CD4-positive, alpha-beta T cell treated with Interleukin-2 at 100 ng/mL for 4 hours (primary cell): ENCODE measurements at regions not wholly inside any gene's neighbourhood (a gene's known extent, or its start where the extent isn't known, plus 50 kb on each side); places are given as distances from the start of the nearest gene placed in this dataset.

Experiments used
- DNase-seq: peaks from one replicate; pipeline ENCODE4 v3.0.0-alpha.2; 2020; ENCODE audit warnings: low spot score

DNA sequence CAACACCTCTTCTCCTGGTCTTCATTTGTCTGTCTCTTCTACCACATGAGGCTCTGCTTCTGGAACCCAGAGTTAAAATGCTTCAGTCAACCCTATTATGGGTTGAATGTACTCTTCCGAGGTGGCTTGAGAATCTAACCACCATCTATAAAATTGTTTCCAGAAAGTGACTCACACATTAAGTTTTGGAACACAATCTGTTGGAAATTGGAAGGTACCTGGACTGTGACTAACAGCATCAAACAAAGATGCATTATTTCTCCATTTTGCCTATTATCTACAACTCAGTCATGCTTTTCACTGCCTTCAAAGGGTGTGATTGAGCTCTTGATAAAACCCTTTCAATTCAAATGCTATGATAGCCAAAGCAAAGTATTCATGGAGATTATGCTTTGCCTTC lies 499.0 kb upstream of the SEMA6D start:
- no peak for DNase-seq

DNA sequence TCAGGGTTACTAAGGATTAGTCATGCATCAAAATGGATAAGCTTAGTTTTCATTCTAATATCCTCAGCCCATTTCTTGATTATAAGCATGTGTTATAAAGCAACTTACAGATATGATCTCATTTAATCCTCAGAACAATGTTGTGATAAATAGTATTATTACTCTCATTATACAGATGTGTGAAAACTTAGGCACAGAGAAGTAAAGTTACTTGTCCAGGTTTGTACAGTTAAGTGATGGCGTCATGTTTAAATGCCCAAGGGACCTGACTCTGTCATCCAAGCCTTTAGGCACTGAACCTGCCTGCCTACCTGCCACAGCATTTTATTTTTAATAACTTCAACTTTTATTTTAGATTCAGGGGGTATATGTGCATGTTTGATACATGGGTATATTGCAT lies 472.9 kb upstream of the SEMA6D start:
- DNase-seq, result no peak

DNA sequence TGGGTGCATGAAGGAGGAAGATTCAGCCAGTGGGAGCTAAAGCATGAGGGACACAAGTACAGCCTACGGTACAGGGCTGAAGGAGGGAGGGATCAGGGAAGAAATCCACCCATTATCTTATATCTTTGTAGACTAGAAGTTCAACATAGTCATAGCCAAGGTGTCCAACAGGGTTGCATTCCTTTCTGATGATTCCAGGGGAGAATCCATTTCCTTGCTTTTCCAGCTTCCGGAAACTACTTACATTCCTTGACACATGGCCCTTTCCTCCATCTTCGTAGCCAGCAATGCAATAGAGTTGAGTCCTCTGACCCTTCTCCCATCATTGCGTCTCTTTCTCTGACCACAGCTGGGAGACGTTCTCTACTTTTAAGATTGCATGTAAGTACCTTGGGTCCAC lies 471.0 kb upstream of the SEMA6D start:
- DNase-seq, result no peak

DNA sequence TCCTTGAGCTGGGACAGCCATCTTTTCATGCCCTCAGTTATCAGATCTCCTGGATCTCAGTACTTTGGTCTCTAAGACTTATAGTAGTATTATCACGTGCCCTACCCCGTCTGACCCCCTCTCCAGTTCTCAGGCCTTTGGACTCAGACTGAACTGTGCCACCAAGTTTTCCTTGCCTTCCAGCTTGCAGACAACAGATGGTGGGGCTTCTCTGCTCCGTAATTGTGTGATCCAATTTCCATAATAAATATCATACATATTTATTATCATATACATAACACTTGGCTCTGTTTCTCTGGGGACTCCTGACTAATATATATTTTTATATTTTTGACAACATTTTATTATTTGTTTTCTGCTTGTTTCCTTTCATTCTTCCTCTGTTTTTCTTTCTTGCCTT lies 458.8 kb upstream of the SEMA6D start:
- DNase-seq, result no peak

DNA sequence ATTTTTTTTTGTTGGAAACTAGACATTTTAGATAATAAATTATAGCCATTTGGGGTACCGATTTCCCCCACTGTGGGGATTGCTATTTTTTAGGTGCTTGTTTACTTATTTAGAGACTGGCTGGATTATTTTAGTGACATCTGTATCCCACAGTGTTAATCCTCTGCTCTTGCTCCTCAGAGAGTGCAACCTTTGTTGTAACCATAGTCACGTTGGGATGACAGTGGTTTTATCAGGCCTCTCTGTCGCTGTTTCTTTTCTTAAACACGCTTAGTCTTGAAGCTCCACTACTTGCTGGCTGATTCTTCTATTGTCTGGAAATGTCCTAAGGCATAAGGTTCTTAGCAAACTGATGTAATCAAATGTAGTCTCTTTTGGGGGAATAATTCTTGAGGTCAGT lies 451.6 kb upstream of the SEMA6D start:
- no peak for DNase-seq

DNA sequence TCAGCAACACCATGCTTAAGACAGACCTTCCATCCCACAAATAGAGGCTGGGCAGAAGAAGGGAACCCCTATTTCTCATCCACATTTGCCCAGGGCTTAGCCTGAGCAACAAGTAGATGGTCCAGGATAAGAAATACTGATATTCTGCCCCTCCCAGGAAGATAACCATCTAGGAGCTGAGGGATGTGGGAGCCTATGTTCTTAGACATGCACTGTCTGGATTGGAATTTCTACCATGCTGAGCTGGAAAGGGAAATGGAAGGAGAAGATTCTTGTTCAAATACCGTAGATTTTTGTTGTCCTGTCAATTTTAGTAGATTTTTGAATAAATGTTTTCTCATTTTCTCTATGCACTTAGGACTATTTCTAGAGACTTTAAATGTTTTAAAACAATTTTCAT lies 450.7 kb upstream of the SEMA6D start:
- DNase-seq, result no peak

DNA sequence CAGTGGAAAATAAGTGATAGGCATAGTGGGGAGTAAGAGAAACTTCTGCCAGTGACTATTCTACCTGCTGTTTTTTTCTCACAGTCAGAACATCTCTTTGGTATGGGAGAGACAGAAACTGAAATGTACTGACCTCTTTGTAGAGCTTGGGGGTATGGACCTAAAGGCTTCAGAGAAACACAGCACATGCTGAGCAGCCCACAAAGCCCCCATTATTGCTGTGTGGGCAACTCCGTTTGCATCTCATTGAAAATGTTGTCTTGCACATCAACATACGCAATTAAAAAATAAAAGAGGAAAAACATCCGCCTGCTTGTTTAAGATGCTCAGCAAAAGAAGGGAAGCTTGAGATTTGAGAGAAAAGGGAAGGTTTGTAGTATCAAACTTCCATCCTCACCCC lies 443.4 kb upstream of the SEMA6D start:
- no peak for DNase-seq

DNA sequence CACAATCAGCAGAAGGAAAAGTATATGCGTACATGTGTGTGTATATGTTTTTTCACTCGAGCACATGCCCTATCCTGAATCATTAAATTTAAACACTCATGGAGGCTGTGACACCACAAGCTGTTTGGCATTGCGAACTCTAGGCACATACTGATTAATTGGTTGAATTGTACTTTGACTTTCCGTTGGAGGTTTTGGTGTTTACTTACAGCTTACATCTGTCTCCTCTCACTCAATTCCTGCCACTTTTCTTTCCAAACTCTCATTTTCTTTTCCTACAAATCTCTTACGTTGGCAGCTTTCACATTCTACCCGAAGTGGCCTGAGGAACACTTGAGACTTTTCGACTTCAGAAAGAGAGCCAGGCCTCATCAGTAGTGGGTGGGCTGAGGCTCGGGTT lies 434.1 kb upstream of the SEMA6D start:
- no peak for DNase-seq

DNA sequence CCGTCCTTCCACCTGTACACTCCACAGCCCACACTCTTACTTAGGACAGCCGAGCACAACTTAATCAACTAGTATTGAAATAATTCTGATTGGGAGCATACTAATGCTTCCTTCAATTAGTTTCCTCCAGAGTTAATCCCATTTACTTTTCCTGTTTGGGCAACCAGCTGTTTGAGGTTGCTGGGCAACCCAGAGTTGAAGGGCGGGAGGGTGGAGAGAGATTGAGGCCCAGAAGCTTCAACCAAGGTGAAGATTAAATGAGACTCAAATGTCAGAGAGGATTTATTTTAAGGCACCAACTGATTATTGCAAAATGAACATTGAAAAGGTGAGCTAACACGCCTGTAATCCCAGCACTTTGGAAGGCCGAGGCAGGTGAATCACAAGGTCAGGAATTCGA lies 428.5 kb upstream of the SEMA6D start:
- no peak for DNase-seq

DNA sequence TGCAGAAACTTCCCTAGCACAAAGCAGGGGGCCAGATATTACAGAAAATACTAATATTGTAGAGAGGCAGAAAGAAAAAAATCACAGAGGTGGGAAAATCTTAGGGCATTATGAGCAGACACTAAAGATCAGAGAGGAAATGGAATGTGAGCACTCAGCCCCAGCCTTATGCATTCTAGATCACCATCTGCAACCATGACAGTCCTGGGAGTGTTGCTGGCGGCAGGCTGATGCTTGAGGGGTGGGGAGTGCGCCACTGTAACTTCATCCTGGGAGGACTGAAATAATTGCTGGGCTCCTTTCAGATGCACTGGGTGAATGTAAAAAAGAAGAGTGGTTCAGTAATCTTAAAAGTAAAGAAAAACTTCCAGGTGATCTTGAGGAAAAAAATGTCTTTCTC lies 427.6 kb upstream of the SEMA6D start:
- DNase-seq, result no peak

DNA sequence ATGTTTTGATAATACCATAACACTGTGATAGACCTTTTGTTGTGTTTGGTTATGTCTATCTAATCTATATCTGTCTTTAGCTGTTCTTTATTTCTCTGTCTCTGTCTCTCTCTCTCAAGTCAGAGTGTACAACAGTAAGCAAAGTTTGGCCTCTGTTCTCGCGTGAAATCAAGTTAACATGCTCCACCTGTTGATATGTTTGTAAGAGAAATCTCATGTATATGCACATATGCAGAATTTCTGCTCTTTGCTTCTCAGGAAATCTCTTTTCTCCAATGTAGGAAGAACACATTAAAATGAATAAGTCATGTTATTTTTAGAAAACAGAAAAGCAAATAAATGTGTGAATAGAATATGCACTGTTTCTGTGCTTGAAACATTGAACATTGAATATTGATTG lies 425.5 kb upstream of the SEMA6D start:
- no peak for DNase-seq

DNA sequence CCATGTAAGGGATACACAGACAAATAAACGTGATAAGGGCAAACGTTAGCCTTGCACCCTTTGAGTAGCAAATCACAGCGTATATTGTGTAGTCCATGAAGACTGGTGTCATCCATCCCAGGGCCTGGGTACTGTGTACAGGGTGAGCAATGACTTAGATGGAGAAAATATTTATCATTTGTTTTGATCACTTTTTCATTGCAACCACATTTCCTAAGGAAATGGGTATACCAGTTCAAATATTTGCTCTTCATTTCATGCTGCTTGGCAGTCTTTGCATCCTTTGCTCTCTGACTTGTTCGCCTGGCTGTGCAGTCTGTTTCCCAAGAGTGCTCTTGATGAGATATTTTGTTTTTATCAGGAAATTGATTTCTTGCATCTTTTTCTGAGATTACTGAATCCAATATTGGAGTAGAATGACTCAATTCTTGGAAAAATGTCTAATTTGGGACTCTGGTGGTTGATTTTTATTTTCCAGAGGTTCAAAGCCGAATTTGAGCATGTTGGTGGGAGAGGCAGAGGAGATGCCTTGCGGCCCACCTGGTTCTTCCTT lies 424.6 kb upstream of the SEMA6D start:
- no peak for DNase-seq

DNA sequence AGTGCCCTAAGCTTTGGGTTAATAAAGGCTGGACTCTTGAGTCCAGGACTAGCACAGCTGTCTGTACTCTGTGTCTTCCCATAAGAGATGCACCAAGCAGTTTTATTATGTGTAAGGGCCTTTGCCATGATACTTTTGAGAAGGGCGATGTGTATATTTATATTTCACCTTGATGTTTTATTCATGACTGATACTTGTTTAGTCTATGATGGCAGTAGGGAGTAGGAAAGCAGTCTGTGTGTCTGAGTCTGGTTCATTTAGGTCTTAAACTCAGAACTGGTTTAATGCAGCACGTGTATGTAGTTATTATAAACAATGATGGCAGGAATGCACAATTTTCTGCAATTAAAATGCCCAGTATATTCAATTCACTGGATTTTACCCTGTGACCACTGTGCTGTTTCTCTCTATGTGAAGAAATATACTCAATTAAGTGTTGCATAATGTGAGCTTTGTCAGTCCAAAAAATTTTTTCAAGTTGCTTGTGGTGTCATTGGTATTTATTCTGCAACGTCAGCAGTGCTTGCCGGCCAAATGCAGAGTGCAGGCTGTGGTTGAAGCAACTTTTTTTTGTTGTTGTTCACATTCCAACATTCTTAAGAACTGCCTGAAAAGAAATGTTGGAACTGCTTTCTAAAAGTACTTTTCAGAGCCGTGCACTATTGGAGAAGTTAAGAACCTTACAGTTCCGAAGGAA lies 423.7 kb upstream of the SEMA6D start:
- no peak for DNase-seq

DNA sequence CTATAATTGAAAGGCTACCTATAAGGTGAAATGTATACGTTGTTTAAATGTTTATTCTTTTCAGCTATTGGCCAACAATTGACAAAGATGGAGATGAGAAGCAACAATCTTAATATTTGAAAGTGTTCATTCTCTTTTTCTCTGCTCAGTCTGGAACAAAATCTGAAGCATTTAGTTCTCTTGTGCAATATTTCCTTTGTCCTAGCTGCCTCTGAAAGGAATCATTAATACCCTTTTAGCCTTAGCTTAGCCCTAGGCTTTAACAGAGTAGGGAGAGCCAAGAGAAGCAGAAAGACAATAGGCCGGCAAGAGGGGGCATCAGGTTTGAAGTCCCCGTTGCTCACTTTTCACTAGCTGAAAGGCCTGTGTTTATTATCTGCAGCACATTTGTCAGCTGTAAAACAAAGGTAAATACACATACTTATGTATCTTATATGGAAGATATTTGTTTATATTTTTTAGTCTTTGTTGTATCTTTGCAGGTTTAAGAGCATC lies 422.5 kb upstream of the SEMA6D start:
- no peak for DNase-seq

DNA sequence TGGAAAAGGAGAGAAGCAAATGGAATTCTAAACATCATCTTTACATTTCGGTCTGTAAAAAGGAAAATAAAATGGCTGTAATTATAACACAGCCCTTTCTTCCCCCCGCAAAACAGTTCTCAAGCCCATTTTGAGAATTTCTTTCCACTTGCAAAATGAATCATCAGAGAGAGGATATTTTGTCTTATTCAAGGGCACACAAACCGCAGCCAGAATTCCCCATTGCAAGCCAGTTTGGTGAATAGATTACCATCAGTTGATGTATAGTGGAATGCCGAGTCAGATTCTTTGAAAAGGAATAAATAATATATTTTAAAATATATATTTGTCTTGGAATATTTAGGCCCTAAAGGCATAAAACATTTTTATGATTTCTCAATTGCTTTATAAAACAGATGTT lies 420.4 kb upstream of the SEMA6D start:
- no peak for DNase-seq

DNA sequence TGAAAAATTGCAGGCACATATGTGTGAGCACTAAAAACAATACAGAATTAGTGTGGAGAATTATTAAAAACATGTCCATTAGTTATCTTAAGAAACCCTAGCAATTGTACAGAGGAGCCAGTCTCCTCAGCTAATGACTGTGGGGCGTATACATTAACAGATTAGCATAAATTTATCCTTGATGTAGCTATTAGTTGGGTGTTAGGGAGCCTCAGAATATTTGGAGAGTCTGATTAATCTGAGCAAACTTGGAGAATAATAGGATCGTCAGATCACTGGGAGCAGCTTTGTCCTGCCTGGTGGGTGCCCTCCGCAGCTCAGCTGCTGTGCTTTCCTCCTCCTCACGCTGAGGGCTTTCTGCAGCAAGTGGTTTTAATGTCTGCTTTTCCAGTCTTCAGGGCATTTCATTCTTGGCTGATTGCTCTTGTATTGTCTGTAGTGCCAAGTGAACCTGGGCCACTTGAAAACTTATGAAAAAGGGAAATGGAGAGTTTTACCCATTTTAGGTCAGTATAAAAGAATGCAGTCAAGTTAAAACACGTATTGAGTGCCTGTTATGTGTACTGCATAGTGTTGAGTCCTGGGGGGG lies 417.4 kb upstream of the SEMA6D start:
- DNase-seq, result no peak

DNA sequence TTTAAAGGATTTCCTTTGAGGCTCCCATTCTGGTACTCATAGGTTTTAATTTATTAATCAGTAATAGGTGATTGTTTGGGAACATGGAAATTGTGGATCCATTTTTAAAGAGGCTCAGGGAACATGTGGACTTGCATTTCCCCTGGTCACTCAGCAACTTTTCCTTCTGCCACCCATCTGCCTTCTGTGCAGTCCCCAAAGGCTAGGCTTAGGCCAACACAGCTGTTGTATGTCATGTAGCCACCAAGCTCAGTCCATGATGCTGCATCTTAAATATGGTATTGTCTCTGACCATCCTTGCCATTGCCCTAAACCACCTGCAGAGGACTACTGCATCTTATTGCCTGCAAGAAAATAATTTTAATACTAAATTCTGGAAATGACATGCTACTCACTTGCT lies 416.7 kb upstream of the SEMA6D start:
- no peak for DNase-seq

DNA sequence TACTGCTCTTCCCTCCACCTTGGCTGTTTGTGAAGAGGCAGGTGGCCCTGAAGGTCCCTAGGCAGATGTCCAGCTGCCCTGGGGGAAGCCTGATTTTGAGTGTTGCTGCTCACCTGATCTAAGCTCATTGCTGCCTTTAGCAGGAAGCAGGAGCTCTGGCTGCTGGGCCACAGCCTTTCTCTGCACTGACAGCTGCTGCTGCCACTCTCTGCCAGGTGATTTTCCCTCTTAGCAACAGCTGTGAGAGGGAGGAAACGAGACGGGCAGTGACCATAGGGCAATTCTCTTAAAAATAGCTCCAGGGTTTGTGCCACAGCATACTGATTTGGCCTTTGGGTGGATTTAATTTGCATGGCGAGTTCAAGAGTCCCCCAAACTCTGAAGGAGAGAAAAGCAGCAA lies 415.8 kb upstream of the SEMA6D start:
- no peak for DNase-seq

DNA sequence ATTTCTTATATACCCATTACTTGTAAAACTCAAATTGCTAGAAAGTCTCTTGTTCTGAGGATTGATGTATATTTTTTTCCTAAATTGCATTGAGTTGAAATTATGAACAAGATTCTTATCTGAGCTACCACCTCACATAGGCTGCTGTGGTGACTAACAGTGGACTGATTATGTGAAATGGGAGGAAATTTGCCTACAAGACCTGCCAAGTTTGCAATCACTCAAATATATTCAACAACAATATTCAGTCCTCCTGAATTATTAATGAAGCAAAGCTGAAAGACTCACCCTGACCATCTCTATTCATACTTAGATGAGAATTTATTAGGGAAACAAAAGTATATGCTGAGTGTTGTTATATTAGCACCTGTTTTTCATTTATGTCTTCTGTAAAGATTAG lies 412.6 kb upstream of the SEMA6D start:
- DNase-seq, result no peak

DNA sequence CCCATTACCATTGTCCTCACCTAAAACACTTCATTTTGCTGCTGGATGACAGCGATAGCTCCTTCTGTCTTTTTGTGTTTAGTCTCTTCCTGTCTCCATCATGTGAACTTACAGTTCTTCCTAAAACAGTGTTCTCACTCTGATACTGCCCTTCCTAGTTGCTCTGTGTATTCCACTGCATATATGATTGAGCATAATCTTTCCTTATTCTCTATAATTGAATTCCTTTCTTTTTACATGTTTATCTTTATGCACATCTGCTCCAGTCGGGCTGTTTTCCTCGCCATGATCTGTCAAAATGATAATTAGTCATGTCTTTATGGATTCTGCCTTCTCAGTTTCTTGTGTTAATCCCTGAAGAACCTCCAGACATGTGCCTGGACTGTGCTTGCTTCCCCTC lies 405.1 kb upstream of the SEMA6D start:
- no peak for DNase-seq

DNA sequence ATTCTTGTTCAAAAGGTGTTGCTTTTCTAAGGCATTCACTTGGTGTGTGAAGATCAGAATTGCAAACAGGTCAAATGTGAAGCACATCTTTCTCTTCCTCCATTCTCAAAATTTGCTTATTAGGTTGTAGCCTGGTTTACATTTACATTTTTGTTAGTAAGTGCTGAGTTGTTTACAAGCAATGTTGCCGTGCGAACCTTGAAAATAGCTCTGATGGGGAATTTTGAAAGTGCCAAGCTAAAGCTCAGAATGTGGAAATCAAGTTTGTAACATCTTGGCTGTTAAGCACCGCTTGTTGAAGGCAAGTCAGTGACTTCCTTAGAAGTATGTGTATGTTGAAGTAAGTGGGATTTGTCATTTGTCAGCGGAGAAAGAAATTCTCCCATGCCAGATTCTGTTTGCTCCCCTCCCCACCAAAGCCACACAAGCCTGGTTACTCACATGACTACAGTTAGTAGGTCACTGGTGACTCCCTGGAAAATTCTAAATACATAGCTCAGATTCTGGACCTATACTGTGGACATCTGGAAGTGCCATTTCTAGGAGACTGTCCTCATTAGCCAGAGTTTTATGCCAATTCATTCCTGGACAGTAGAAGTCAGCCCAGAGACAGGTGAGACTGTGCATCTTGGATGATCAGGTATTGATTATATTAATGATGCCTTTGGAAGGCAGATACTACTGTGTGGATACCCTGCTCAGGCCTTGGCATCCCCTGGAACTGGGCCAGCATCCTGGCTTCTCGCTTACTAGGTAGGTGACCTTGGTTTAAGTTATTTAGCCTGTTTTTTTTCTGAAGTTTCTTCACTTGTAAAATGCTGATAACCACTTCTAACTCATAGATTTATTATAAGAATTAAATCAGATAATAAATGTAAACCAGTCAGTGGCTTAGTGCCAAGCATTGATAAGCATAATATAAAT lies 390.6 kb upstream of the SEMA6D start:
- DNase-seq, result no peak

DNA sequence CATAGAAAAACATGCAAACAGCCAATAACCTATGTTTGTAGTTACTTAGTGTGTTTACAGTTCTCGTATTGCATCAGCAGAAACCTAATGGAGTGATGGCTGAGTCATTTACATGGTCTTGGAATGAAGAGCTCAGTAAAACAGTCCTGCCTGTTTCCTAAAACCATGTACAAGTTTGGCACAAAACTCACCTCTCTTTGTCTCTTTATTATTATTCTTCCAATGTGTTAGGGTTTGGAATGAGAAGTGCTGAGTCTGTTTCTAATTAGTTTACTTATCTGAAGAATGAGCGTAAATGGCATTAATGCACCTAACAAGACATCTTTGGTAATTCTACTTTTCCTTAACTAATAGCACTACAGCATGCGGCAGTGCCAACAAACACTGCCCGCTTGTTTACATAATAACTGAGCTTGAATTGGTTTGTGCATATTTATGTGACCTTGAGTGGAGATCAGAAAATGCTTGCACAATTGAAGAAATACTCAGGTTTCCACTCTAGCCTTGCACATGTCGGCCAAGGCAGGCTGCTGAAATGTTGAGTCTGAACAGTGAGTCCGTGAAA lies 385.4 kb upstream of the SEMA6D start:
- no peak for DNase-seq

DNA sequence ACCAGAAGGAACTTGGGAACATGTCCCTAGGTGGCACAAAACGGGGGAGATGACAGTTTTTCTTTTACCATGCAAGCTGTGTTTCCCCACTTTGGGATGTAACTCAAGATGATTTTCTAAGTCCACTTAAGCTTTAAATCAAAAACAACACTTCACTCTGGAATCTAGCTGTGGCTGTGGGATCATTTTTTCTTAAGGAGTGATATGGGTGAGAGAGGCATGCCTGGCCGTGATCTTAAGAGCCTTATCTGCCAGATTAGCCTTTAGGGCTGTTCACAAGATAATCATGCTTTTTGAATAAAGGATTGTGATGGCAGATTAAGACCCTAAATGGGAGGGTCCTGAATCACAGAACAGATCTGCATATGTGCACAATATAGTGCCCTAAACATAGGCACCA lies 384.8 kb upstream of the SEMA6D start:
- DNase-seq, result no peak
